ENCODE measurements at regions not wholly inside any gene's neighbourhood (a gene's known extent, or its start where the extent isn't known, plus 50 kb on each side); places are given as distances from the start of the nearest gene placed in this dataset.
"Not testable (repeated sequence)": the region's sequence is repeated elsewhere in the genome, so short reads cannot be mapped to it uniquely, and the experiment has no call there.

DNA sequence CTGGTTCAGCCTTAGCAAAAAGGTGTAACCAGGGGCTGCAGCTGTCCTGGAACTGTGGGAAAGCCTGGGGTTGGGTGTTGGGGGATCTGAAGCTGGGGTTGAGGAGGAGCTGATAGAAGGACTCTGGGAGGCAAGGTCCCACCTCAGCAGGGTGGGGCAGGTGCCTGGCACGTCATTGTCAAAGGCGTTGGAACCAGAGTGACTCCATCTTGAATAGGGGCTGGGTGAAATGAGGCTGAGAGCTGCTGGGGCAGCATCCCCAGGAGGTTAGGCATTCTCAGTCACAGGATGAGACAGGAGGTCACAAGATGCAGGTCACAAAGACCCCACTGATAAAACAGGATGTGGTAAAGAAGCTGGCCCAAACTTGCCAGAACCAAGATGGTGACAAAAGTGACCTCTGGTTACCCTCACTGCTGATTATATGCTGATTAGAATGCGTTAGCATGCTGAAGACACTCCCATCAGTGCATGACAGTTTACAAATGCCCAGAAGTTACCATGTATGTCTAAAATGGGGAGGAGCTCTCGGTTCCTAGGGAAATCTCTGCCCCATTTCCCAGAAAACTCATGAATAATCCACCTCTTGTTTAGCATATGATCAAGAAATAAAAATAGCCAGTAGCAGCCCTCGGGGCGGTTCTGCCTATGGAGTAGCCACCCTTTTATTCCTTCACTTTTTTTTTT, 85.4 kb downstream of the IER5 start:
- DNase-seq, result no peak

DNA sequence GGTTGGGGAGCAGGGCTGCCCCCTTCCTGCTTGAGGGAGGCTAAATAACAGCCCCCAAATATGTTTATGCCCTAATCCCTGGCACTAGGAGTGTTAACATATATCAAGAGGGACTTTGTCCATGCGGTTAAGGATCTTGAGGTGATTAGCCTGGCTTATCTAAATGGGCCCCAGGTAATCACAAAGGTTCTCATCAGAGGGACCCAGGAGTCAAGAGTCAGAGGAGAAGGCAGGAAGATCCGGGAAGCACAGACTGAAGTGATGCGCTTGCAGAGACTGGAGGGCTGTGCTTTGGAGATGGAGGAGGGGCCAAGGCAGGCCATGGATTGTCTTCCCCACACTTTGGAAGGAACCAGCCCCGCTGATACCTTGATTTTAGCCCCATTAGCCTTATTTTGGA, 86.4 kb downstream of the IER5 start:
- DNase-seq, result no peak

DNA sequence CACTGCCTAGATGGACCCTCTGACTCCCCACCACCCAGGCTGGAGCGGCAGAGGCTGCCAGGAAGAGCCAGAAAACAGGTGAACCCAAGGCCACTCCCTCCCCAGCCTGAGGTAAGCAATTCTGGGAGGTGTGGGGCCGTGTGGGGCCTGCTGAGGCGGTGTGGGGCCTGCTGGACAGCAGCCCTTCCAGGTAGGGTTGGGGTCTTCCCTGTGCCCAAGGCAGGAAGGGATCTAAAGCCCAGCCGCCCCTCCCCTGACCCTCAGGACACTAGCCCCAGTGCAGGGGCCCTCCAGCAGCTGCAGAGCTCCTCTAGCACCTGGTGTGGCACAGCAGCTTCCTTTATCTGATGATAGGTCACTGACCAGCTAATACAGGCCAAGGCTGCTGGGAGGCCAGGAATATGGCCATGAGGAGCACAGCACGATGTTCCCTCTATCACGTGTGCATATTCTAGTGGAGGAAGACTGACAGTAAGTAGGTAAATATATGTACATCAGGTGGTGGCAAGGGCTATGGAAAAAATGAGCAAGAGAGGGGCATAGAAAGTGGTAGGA, 86.9 kb downstream of the IER5 start:
- DNase-seq, result no peak

DNA sequence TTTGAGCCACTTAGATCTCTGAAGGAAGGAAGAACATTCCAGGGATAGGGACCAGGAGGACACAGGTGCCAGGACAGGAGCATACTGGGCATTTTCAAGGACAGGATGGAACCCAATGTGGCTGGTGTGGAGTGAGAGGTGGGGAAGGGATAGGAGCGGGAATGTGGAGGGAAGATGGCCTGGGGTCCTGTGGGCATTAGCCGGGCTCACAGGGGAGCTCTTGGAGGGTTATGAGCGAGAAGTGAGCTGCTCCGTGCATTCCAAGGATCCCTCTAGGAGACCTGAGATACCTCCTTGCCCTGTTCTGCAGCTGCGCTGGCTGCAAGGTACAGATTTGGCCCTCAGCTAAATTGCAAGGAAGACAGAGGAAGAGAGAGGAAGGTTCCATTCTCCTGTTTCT, 87.5 kb downstream of the IER5 start:
- no peak for DNase-seq

DNA sequence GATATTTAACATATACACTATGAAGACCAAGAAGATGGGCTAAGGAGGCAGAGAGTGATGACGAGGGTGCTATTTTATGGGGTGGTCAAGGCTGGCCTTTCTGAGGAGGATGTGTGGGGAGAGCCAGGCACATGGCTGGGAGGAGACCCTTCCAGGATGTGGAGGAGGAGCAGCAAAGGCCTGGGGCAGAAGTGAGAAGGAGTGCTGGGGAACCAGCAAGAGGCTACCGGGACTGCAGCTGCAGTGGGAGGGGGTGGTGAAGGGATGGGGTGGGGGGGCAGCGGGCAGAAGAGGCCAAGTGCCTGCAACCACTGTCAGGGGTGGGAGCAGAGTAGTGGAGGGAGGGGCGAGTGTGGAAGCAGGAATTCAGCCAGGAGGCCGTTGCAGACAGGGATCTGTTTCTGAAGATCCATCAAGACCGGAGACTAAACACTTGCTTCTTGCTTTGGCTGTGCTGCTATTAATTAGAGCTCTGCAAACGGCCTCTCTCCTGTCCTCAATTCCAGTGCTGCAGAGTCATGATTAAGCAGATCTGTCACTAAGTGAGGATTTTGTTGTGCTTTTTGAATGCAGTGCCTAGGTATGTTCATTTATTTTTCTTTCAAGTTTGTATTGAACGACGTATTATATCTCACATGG, 89.9 kb downstream of the IER5 start:
- DNase-seq, result no peak

DNA sequence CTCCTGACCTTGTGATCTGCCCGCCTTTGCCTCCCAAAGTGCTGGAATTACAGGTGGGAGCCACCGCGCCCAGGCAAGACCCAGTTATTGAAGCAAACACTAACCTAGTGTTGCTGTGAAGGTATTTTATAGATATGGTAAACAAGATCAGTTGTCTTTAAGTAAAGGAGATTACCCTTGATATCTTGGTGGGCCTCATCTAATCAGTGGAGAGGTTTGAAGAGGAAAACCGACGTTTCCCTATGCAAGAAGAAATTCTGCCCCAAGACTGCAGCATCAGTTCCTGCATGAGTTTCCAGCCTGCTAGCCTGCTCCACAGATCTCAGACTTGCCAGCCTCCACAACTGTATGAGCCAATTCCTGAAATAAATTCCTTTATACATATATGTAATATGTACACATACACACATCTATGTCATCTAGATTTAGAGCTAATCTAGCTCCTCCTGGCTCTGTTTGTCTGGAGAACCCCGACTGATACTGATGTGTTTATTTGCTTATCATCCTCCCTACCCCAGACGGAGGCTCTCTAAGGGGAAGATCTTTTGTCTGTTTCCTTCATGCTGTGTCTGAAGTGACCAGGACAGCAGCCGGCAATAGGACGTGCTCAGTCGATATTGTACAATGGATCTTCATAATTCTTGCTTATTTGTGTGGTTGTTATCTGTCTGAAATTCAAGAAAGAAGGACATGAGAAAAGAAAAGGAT, 90.9 kb downstream of the IER5 start:
- DNase-seq, result no peak

DNA sequence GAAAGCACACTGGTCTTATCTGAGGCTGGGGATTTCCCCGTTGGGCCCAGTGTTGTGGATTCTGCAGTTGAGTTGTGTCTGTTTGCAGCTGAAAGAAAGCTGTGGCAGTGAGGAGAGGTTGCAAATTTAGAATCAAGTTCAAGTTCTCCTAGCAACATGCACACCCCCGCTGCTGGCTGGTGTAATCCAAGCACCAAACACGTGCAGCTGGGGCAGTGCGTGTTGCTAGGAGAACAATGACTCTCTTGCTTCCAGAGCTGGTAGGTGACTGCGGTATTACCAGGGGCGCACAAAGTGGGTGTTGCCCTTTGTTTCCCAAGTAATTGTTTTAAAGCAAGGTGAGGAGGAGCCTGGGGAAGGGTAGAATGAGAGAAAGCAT, 91.5 kb downstream of the IER5 start:
- DNase-seq, result peak; percentile 68 to 84

DNA sequence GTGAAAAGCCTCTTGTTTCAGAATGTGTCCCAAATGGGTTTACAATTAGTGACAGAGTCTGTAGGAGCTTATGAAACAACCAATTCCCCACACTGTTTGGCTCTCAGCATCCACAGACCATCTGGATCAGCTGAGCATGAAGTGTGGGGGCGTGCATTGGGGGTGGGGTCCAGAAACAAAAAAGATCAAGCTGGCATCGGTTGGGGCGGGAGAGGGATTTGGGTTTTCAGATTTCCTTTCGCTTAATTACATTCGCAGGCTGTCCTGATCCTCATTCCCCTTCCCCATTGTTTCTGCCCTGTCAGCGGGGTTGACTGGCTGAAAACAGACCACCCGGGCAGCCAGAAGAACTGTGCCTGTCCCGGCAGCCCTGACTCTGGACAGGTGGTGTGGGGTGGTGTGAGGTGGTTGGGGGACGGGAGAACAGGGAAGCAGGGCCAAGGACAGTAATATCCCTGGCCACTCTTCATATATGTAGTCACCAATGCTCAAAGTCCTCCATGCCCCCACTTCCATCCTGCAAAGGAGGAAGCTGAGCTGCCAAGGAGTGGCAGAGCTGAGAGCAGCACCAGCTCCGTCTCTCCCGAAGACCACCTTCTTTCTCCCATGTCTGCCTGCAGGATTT, 92.0 kb downstream of the IER5 start:
- DNase-seq, result peak; percentile 80 to 87

DNA sequence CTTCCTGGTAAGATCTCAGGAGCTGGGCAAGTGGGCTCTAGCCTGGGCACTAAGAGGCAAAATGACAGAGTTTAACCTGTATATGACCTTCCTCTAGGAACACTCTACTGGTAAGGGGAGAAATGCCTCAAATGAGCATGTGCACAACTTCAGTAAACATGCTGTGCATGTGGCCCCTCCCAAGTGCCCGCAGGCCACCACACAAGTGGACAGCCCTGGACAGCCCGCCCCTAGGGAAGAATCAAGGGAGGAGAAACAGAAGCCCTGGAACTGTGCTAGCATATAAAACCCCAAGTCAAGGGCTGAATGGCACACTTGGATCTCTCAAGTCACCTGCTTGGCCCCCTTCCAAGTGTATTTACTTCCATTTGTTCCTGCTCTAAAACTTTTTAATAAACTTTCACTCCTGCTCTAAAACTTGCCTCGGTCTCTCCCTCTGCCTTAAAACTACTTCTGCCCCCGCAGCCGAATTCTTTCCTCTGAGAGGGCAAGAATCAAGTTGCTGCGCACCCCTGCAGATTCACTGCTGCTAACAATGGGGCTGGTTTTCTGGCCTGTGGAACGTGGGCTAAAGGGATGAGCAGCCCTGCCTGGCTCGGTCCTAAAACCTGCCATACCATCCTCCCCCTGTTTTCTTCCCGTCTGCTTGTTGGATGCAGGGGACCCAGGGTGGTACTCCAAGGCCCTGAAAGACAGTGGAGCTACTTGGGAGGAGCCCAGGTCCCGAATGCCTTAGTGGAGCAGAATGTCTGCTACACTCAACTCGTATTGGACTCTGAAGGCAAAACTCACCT, 93.5 kb downstream of the IER5 start:
- no peak for DNase-seq

DNA sequence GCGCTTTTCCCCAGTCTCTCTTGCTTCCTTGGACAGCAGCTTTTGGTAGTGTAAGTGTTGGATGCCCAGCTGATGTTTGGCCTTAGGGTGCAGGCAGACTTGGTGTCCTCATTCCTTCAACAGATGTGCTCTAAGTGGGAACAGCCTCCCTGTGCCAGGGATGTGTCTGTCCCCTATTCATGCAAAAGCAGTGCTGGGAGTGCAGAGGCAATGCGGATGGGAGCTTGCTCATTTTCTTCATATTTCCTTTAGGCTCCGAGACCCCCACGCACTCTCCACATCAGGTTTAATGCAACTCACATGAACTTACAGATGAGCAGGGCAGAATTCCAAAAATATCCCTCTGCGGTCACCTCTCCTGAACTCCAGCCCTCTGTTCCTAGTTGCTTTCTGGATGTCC, 96.1 kb downstream of the IER5 start:
- no peak for DNase-seq

DNA sequence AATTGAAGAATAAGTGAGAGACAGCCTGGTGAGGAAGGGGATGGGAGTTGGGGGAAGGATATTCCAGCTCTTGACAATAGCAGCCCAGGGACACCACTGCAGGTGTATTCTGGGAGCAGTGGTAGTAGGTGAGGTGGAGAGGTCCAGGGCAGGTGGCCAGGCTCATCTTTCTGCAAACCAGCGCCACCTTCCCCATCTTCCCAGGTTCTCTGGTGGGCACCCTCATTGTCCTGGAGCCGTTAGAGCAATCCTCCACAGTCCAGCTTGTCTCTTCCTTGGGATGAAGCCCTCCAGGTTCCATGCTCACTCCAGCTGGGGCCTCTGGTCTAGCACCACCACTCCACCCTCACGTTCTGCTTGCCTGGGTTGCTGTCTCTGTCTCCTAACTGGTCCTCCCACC, 97.0 kb downstream of the IER5 start:
- no peak for DNase-seq

DNA sequence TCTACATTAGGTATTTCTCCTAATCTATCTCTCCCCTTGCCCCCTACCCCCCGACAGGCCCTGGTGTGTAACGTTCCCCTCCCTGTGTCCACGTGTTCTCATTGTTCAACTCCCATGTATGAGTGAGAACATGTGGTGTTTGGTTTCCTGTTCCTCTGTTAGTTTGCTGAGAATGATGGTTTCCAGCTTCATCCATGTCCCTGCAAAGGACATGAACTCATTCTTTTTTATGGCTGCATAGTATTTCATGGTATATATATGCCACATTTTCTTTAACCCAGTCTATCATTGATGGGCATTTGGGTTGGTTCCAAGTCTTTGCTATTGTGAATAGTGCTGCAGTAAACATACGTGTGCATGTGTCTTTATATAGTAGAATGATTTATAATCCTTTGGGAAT, 97.6 kb downstream of the IER5 start:
- DNase-seq, result not testable (repeated sequence)

DNA sequence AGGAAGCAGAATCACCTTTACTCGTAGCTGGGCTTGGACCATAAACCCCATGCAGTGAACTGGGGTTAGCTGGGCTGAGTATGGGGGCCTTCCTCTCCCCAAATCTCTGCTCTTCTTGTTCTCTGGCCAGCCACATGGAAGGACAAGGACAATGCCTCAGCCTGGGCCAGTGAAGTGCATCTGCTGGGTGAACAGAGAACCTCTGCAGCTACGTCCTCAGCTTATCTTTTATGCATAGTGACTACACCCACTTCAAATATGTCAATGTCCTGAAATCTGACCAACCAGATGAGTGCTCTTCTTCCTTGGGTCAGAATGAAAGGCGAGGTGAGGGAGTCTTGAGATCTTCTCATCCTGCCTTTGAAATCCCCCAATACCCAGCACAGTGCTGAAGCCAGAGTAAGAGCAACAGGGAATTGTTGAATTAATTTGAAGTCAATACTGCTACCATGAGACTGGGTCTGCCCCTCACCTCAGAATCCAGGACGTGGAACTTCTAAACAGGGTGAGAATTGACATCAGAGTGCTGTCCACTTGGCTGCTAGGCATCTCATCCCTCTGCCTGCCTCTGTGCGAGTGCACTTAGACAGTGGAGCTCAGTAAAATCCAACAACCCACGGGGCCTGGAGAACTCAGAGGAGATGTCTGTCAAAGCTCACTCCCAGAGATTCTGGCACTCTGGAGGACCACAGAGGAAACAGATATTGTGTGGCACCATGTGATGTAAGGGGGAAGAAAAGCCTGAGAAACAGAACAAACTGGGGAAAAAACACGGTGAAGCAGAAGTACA, 99.0 kb downstream of the IER5 start:
- no peak for DNase-seq

DNA sequence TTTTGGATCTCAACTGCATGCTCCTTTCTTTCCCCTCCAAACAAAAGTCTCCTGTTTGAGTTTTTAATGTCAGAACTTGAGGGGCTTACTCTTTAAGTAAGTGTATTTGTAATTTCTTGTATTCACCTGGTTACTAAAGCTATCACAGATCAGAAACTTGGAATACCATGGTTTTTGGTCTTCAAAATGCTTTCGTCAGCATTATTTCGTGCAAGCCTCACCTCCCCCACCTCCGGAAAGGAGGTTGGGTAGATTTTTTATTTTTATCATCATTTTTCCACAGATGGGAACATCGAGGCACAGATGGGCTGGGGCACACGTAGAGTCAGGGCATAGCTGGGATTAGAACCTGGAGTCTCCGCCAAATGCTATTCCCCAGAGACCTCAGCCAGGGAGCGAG, 100.7 kb downstream of the IER5 start:
- no peak for DNase-seq

DNA sequence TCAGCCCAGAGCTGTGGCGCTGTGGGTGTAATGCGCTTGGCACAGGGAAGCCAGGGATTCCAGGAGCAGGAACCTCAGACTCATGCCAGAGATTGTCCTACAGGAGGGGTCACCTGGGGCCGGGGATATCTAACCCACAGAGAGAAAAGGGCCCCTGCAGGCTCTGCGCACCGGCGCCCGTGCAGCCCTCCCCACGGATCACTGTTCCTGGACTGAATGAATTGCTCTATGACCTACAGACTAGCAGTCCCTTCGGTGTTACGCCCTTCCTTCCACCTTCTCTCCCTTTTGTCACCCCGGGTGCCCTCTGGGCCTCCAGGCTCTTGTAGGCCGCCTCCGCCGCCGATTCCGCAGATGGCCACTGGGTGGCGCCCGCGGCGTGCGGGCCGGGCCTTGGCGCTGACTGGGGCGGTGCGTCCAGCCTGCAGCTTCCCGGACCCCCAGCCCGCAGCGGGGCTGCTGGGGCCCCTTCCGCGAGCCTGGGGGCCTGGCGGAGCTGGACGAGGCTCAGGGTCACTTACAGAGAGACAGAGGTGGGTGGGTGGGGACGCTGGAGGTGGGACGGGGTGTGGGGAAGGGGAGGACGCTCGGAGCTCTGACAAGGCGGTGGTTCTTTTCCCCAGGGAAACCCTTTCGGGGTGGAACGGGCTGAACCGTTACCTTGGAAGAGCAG, 101.3 kb downstream of the IER5 start:
- peak; percentile 11 to 57 for DNase-seq

DNA sequence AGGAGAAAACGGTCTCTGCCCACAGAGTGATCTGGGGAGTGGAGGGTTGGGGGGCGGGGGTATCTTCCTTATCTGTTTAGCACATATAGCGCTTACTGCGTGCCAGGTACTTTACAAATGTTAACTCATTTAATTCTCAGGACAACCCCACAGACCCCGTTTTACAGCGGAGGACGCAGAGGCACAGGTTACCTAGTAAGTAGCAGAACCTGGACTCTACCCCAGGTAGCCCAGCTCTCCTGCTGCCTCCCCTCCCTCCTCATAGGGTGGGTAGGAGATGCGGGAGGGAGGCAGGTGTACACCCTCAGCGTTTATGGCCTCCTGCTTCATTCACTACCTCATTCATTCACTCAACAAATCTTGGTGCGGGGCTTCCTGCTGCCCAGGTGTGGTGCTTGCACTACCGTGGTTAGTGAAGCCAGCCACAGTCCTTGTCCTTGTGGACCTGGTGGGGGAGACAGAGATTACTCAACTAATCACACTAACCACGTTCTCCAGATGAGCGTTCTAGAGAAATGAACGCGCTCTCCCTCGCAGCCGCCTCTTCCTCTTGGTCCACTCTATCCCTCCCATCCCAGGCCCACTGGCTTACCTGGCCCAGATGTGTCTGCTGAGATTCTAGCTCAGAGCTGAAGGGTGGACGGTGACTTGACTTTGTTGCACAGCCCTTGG, 102.0 kb downstream of the IER5 start:
- peak; percentile 32 to 75 for DNase-seq

DNA sequence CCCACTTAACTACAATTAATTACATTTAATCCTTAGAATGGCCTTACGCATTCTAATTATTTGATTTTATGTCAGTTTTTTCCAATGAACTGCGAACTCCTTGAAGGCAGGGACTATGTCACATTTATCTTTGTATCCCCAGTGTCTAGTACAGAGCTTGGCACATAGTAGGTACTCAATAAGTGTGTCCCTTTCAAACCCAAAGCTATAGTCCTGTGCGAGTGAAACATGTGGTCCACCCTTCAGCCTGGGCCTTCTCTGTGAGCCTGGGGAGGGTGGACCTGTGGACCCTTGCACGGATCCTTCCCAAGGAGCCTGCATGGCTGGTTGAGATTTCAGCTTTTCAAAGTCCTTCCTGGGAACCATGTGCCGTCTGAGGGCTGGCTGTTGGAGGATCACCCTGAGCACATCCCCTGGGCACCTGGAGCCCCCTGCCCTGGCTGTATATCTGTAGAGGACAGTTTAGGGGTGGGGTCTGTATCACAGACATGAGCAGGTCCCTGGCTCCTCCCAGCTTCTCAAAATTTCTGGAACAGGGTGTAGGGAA, 103.1 kb downstream of the IER5 start:
- DNase-seq, result no peak

DNA sequence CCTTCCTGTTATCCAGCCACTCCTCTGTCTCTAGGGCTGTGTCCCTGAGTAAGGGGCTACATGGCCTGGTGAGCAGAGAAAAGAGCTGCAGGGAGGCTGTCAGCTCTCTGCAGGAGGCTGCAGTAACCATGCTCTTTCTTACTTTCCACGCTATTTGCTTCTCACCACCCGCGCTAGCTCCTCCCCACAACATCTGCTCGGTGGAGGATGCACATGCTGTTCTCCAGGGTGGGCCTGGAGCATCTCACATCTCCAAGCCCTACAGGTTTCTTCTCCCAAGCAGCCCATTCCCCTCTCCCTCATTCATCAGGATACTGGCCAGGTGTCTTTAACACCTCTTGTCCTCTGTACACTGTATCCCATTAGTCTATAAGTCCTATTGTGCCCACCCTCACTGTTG, 103.8 kb downstream of the IER5 start:
- DNase-seq, result peak in 1 of 2 experiments; percentile 39

DNA sequence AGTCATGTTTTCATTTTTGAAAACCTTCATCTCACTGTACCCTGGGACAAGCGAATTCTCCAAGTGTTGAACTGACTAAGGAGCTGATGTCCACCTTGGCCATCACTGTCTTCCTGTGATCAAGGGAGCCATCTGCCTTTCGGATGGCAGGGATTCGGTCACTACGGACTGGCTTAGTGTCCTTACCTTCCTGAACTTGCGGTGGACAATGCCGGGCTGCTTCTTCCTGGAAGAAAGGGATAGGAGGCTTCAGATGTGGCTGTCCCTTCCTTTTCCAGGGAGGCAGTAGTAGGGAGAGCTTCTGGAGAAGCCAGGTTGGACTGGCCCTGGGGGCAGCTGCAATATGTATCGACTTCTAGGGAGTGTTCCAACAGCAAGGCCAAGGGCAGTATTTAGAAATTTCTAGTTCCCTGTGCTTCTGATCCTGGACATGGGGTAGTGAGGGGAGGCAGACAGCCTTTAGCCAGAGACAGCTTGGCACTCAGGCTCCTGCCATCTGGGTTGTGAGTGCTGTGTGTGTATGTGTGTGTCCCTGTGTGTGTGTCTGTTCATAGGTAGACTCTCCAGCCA, 114.6 kb downstream of the IER5 start:
- peak in 1 of 2 experiments; percentile 27 for DNase-seq

DNA sequence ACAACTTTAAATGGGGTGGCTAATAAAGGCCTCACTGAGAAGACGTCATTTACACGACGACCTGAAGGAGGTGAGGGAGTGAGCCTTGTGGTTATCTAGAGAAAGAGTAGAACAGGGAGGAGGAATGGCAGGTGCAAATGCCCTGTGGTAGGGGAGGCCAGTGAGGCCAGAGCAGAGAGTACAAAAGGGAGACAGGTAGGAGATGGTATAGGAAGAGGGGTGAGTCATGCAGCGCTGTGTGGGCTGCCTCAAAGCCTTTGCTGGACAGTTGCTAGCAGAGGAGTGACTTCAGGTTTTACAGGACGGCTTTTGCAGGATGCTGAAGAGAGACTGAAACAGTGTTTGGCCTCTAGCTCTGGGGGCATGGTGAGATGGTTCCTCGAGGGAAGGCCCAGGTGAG, 116.0 kb downstream of the IER5 start:
- no peak for DNase-seq

All from NCI-H524 (cell line).